ENCODE measurements at regions not wholly inside any gene's neighbourhood (a gene's known extent, or its start where the extent isn't known, plus 50 kb on each side); places are given as distances from the start of the nearest gene placed in this dataset.

- H3K27ac Mint-ChIP-seq = no peak overlapping the region
- DNase-seq (no peak), ATAC-seq (no peak)
- H3K4me3 Mint-ChIP-seq = no peak overlapping the region
- H3K27me3 Mint-ChIP-seq = no peaks in the 10 kb centered on the region
- H3K4me1 Mint-ChIP-seq = no peaks in the 10 kb centered on the region
- H3K9me3 Mint-ChIP-seq = peaks cover 5 to 6% of the 10 kb centered on the region in 2 donors
These were observed 515.8 kb upstream of the SALL1 start for GRCh38 chr16:51666821-51667220.

DNA sequence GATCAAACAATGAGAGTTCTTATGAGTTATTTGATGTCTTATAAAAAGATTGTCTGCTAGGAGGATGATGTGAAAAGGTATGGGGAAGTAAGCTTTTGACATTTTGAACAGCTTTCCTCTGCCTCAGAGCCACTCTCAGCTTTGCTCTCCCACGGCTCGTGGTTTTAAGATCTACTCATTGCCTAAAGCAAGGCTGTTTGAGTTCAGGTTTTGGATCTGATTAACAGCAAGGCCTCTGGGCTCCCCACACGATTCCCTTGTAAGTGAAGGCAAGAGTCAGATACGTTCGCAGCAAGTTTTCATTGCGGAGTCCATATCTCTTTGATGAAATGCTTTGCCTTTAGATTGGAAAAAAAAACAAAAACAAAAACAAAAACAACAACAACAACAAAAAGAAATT is 515.0 kb upstream of the SALL1 start:
- DNase-seq (no peak), ATAC-seq (no peak)
- Mint-ChIP-seq H3K27ac (no peak overlapping the region), H3K4me3 (no peak overlapping the region), H3K4me1 (no peaks in the 10 kb centered on the region), H3K9me3 (peaks cover 5 to 6% of the 10 kb centered on the region in 2 donors), H3K27me3 (no peaks in the 10 kb centered on the region)

DNA sequence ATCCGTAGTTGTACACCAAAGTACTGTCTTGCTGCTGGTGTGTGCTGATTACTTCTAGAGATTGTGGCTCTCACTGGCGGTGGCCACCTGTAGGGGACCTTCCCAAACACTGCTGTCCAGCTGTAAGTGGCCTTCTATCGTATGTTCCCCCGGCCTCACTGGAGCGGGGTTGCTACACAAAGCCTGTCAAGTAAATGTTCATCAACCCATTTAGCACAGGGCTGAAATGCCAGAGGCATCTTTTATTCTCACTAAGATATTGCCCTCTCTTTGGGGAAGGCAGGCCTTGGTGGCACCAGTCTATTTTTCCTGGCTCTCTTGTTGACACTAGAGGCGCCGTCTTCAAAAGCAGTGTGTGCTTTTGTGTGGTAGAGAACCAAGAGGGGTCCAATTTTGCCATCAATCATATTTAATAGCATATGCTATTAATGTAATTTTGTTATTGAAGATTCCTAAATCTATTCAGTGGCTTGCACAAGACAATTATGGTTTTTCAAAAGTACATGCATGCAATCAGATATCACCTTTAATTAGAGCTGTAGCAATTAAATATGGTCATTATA is 514.4 kb upstream of the SALL1 start:
- Mint-ChIP-seq H3K4me3 (no peak overlapping the region), H3K27ac (no peak overlapping the region), H3K9me3 (peaks cover 5 to 6% of the 10 kb centered on the region in 2 donors), H3K4me1 (no peaks in the 10 kb centered on the region), H3K27me3 (no peaks in the 10 kb centered on the region)
- ATAC-seq (no peak), DNase-seq (no peak)

DNA sequence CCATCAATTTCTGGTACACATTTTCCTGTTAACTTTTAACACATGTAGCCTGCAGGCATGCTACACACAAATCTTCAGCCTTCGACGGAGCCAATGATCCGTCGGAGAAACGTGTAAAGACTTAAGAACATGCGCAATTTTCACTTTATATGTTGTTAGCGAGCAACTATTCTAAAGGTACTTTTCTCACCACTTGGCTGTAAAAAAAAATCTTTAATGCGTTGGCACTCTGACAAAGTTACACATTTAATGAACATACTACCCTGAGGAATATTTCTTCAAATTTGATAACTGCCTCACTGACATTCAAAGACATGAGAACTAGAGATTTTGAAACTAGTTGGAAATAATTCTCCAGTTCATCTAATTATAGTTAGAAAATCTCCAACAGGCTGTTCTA is 507.5 kb upstream of the SALL1 start:
- Mint-ChIP-seq H3K27me3 (no peaks in the 10 kb centered on the region), H3K9me3 (peaks cover 7 to 30% of the 10 kb centered on the region in 2 donors), H3K4me1 (no peaks in the 10 kb centered on the region), H3K4me3 (no peak overlapping the region), H3K27ac (no peak overlapping the region)
- DNase-seq = no peak
- ATAC-seq = no peak

DNA sequence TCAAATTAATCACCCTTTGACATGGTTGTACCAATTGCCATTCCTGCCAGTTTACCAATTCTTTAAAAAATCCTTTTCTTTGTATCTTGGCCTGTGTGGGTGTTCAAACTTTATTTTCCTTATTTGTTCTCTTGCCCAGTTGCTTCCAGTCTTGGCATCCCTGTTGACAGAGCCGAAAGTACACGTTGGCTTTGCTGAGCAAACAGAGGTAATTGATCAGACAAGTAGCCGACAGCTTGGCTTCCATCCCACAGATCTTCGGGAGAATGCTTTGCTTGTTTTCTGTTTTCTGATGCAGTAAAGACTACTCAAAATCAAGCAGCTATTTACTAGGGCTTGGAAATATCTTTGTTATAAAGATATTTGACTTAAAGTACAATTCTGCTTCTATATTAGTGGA is 506.8 kb upstream of the SALL1 start:
- DNase-seq (no peak), ATAC-seq (no peak)
- Mint-ChIP-seq H3K4me1 (no peaks in the 10 kb centered on the region), H3K27ac (no peak overlapping the region), H3K27me3 (no peaks in the 10 kb centered on the region), H3K4me3 (no peak overlapping the region), H3K9me3 (peaks cover 9 to 32% of the 10 kb centered on the region in 2 donors)

GRCh38 chr16:51655249-51655648 is 504.2 kb upstream of the SALL1 start:
- no peak for ATAC-seq
- H3K9me3 Mint-ChIP-seq = peaks cover 9 to 32% of the 10 kb centered on the region in 2 donors
- H3K27me3 Mint-ChIP-seq = no peaks in the 10 kb centered on the region
- no peak overlapping the region for H3K27ac Mint-ChIP-seq
- DNase-seq = no peak
- no peak overlapping the region for H3K4me3 Mint-ChIP-seq
- H3K4me1 Mint-ChIP-seq = no peaks in the 10 kb centered on the region

- DNase-seq (no peak), ATAC-seq (no peak)
- Mint-ChIP-seq H3K9me3 (peaks cover 9 to 20% of the 10 kb centered on the region in 2 donors), H3K4me1 (no peaks in the 10 kb centered on the region), H3K27me3 (no peaks in the 10 kb centered on the region), H3K27ac (no peak overlapping the region), H3K4me3 (no peak overlapping the region)
These were observed 500.0 kb upstream of the SALL1 start for GRCh38 chr16:51651061-51651466.

GRCh38 chr16:51649631-51650030 is 498.6 kb upstream of the SALL1 start:
- DNase-seq (no peak), ATAC-seq (no peak)
- H3K9me3 Mint-ChIP-seq = peaks cover 4 to 11% of the 10 kb centered on the region in 2 donors
- H3K27ac Mint-ChIP-seq = no peak overlapping the region
- H3K27me3 Mint-ChIP-seq = no peaks in the 10 kb centered on the region
- H3K4me3 Mint-ChIP-seq = no peak overlapping the region
- no peaks in the 10 kb centered on the region for H3K4me1 Mint-ChIP-seq

DNA sequence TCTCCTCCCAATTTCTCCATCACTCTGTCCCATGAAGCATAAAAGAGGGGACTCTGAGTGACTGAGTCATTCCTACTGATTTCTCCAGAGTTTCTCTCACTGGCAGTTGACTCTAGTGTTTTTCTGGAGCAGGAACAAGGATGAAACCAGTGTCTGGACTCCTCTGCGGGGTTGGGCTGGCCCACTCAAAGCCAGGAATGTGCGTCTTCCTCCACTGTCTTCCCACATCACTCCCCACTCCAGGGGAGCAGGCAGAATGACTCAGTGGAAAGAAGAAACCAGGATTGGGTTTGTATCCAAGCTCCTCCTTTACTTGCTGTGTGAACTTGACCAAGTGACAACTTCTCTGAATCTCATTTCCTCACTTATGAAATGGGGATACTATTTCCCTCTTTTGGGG is 497.5 kb upstream of the SALL1 start:
- ATAC-seq (no peak), DNase-seq (no peak)
- Mint-ChIP-seq H3K4me3 (no peak overlapping the region), H3K4me1 (no peaks in the 10 kb centered on the region), H3K27ac (no peak overlapping the region), H3K27me3 (no peaks in the 10 kb centered on the region), H3K9me3 (peaks cover 3 to 6% of the 10 kb centered on the region in 2 donors)

- H3K4me1 Mint-ChIP-seq = no peaks in the 10 kb centered on the region
- peaks cover 12 to 16% of the 10 kb centered on the region in 2 donors for H3K9me3 Mint-ChIP-seq
- H3K27me3 Mint-ChIP-seq = peaks cover 9% of the 10 kb centered on the region
- no peak for ATAC-seq
- no peak for DNase-seq
- H3K4me3 Mint-ChIP-seq = no peak overlapping the region
- H3K27ac Mint-ChIP-seq = no peak overlapping the region
These were observed 490.2 kb upstream of the SALL1 start for GRCh38 chr16:51641191-51641765.

DNA sequence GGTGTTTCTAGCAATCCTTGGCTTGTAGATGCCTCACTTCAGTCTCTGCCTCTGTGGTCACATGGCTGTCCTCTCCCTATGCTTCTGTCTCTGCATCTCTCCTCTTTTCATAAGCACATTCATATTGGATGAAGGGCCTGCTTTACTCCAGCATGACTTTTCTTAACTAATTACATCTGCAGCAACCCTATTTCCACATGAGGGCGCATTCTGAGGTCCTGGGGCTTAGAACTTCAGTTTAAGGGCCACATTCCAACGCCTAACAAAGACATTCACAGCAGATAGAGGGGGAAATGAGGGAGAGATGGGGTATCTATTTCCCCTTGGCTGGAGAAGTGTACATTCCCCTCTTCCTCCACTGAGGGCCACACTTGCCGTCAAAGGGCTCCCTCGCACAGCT is 489.1 kb upstream of the SALL1 start:
- peaks cover 9% of the 10 kb centered on the region for H3K27me3 Mint-ChIP-seq
- ATAC-seq = no peak
- H3K9me3 Mint-ChIP-seq = peaks cover 12 to 22% of the 10 kb centered on the region in 2 donors
- H3K4me1 Mint-ChIP-seq = no peaks in the 10 kb centered on the region
- H3K4me3 Mint-ChIP-seq = no peak overlapping the region
- DNase-seq = no peak
- H3K27ac Mint-ChIP-seq = no peak overlapping the region

DNA sequence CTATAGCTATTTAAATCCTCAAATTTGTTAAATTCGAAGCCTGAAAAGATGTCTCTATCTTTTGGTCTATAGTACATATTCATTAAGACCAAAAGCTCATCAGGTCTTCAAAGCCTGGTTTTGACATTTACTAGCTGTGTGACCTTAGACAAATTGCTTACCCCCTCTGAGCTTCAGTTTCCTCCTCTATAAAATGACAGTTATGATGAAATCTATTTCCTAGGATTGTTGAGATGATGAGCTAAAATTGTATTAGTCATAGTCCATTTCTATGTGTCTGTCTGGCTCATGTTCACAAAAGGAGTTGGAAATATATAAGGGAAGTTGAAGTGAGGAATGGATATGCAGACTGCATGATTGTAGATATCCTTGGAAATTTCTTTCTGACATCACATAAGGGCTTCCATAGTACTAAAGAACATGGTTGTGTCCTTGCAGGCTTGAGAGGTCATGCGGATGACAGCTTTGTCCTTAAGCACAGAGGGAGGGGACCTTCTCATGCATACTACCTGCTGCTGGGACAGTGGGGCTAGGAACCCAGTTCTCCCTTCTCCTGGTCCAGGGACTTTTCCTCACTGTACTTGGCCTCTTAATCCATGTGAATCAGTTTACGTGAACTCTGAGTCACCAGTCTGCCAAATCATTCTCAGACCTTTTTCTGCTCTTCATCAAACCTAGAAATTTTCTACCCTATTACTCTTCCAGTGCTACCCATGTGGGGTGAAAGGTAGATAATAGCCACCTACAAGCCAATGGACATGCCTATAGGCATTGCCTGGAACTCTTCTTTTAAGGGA is 487.5 kb upstream of the SALL1 start:
- H3K27ac Mint-ChIP-seq = no peak overlapping the region
- H3K4me1 Mint-ChIP-seq = no peaks in the 10 kb centered on the region
- peaks cover 9% of the 10 kb centered on the region for H3K27me3 Mint-ChIP-seq
- H3K9me3 Mint-ChIP-seq = peaks cover 8 to 25% of the 10 kb centered on the region in 2 donors
- DNase-seq = no peak
- H3K4me3 Mint-ChIP-seq = no peak overlapping the region
- ATAC-seq = no peak

DNA sequence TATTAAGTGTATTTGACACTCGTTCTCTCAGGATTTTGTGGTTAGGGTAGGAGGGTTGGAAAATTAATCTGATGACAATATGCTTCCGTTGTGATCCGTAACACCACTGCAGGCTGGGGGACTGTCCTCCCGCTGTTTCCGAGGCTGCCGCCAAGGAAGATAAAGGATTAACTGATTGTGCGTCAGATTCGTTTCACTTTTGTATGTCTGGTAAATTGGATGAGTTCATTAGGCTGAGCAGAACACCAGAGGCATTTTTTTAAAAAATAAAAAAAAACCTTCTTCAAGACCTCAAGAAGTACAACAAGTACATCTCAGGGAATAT is 486.7 kb upstream of the SALL1 start:
- Mint-ChIP-seq H3K4me3 (no peak overlapping the region), H3K27ac (no peak overlapping the region), H3K9me3 (peaks cover 8 to 25% of the 10 kb centered on the region in 2 donors), H3K27me3 (peaks cover 9% of the 10 kb centered on the region), H3K4me1 (no peaks in the 10 kb centered on the region)
- DNase-seq (no peak), ATAC-seq (no peak)

- no peak overlapping the region for H3K4me3 Mint-ChIP-seq
- H3K9me3 Mint-ChIP-seq = peaks cover 8 to 27% of the 10 kb centered on the region in 2 donors
- ATAC-seq (no peak), DNase-seq (no peak)
- H3K4me1 Mint-ChIP-seq = no peaks in the 10 kb centered on the region
- H3K27ac Mint-ChIP-seq = no peak overlapping the region
- H3K27me3 Mint-ChIP-seq = peaks cover 9% of the 10 kb centered on the region
These were observed 486.1 kb upstream of the SALL1 start for GRCh38 chr16:51636920-51637769.

DNA sequence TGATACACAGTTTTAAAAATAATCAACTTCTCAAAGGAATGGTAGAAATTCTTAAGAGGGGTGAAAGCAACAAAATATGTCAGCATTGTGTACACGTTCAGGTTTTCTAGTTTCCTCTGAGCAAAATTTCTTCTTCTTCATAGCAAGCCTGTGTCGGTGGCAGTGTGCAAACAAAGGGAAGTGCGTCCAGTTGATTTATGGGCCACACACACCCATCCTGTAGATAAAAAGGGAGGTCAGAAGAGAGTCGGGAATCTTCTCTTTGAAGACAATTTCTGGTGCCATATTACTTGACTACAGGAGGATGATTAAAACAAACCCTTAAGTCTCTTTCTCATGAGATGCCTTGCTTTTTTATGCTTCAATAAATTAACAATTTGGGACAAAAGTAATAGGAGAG is 484.1 kb upstream of the SALL1 start:
- Mint-ChIP-seq H3K4me3 (no peak overlapping the region), H3K9me3 (peaks cover 8 to 32% of the 10 kb centered on the region in 2 donors)
- ATAC-seq = no peak

GRCh38 chr16:51630076-51630475 is 479.0 kb upstream of the SALL1 start:
- H3K27ac Mint-ChIP-seq = no peak overlapping the region
- peaks cover 4 to 32% of the 10 kb centered on the region in 2 donors for H3K9me3 Mint-ChIP-seq
- no peak for DNase-seq
- H3K4me1 Mint-ChIP-seq = no peaks in the 10 kb centered on the region
- no peak for ATAC-seq
- no peaks in the 10 kb centered on the region for H3K27me3 Mint-ChIP-seq
- H3K4me3 Mint-ChIP-seq = no peak overlapping the region

More for the DNA sequence above, 484.1 kb upstream of the SALL1 start:
- Mint-ChIP-seq H3K27ac (no peak overlapping the region), H3K4me1 (no peaks in the 10 kb centered on the region), H3K27me3 (peaks cover 9% of the 10 kb centered on the region)
- DNase-seq = no peak

Measured in stimulated activated naive CD8-positive, alpha-beta T cell treated with anti-CD3 and anti-CD28 coated beads, Interleukin-15, amount 100 ng/mL, for 72 hours (primary cell).